GM18498 (cell line): ENCODE measurements at regions not wholly inside any gene's neighbourhood (a gene's known extent, or its start where the extent isn't known, plus 50 kb on each side); places are given as distances from the start of the nearest gene placed in this dataset.

Experiments used
- ATAC-seq: cut with Tn5 transposase; IDR thresholded peaks from one replicate; pipeline ENCODE4 v1.9.1; 2021; ENCODE audit warnings: mild to moderate bottlenecking, moderate library complexity; ENCODE audit not compliant: unreplicated experiment

DNA sequence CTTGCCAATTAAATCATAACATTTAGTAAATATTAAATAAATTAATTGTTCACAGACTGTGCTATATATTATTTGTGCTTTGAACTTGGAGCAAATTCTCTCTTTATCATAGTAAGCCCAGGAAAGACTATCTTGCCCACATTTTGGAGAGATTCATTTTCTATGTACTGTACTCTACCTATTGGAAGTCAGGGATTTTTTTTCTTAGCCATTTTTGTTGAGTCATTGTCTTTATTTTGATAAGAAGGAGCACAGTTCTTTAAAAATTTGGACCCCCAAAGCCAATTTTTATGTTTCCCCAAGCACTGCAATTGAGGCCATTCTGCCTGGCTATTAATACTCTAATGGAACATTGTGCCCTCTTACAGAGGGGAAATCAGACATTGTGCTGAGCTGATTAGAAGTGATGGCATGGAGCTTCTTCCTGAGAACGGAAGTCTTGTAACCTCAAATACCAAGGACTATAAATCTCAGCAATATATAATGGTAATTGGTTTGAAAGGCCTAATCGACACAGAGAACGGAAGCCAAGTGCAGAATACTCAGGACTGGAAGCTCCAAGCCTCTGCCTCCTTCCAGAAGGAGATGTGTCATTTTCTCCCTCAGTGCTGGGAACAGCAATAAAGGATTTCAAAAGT, 188.8 kb upstream of the PAPPA start:
- ATAC-seq: no peak

DNA sequence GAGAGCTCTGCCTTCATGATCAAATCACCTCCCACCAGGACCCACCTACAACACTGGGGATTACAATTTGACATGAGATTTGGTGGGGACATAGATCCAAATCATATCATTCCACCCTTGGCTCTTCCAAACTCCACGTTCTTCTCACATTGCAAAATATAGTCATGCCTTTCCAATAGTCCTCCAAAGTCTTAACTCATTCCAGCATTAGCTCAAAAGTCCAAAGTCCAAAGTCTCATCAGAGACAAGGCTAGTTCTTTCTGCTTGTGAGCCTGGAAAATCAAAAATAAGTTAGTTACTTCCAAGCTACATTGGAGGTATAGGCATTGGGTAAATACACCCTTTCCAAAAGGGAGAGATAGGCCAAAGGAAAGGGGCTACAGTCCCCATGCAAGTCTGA, 186.9 kb upstream of the PAPPA start:
- no peak for ATAC-seq

- ATAC-seq: no peak
Measured at GRCh38 chr9:115969096-115969495, 184.5 kb upstream of the PAPPA start.

DNA sequence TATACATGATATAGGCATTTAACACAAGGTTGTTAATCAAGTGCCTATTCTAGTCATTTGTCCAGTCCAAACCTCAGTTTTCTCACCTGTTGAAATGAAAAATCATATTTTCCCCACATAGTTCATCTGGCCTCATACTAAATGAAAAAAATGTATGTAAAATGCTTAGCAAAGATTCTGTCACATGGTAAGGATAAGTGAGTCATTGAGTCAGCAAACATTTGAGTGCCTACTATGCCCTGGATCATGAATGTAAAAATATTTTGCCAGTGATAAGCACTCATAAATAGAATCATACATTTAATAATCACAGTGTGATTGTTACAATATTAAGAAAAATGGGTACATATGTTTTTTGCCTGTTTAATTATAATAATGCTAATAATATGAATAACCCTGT, 181.2 kb upstream of the PAPPA start:
- ATAC-seq: no peak

- no peak for ATAC-seq
Measured at GRCh38 chr9:115972843-115973595, 180.6 kb upstream of the PAPPA start.

- no peak for ATAC-seq
Measured at GRCh38 chr9:115976781-115977180, 176.8 kb upstream of the PAPPA start.

GRCh38 chr9:115978091-115978490, 175.5 kb upstream of the PAPPA start:
- no peak for ATAC-seq

DNA sequence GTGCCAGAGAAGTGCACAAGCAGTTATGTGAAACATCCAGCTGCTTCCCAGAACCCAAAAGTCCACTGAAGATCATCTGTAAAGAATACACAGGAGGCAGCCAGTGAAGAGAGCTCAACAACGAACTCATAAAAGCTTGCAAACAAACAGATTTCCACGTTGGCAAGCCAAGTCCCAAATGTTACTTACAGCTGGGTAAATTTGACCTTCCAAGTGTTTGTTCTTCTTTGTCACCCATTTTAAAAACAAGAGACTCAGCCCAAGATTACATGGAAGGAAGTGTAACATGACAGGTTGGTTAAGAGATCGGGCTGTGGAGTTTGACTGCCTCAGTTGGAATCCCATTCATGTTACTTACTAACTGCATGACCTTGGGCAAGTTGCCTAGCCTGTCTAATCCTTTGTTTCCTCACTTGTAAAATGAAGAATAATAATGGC, 174.9 kb upstream of the PAPPA start:
- ATAC-seq: no peak

DNA sequence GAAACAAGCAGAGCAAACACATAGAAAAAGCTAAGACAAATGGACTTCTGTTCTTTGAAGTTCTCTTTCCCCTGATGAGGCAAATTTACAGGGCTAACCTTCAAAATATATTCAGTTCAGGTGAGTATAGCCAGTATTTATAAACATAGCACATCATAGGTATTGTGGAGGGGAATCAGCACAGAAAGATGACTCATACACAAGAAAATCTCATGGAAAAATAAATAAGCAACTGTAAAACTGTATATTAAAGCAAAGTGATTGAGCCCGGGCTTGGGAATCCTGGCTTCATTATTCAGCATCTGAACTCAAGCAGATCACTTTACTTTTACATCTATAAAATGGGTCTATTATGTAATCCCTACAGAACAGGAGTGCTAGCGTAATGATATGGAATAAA, 173.5 kb upstream of the PAPPA start:
- no peak for ATAC-seq

GRCh38 chr9:115980502-115980901, 173.1 kb upstream of the PAPPA start:
- no peak for ATAC-seq

- ATAC-seq: no peak
Measured at GRCh38 chr9:115980976-115981375, 172.6 kb upstream of the PAPPA start.

DNA sequence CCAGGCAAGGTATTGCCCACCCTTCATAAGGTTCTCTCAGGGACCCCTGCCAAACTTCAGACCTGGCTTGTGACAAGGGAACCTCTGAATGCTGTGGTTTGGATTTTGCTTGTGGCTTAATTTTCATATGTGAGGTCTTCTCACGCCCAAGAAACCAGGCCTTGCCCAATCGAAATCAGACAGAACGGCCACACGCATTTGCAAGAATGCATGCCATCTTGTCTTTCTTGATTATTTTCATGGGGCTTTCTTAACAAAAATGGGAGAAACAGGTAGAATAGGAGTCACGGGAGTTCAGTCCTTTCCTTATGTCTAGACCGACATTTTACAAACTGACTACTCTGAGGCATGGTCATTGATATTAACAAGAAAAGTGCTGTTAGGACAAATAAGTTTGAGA, 170.2 kb upstream of the PAPPA start:
- ATAC-seq: no peak

- no peak for ATAC-seq
Measured at GRCh38 chr9:115985657-115986056, 167.9 kb upstream of the PAPPA start.

DNA sequence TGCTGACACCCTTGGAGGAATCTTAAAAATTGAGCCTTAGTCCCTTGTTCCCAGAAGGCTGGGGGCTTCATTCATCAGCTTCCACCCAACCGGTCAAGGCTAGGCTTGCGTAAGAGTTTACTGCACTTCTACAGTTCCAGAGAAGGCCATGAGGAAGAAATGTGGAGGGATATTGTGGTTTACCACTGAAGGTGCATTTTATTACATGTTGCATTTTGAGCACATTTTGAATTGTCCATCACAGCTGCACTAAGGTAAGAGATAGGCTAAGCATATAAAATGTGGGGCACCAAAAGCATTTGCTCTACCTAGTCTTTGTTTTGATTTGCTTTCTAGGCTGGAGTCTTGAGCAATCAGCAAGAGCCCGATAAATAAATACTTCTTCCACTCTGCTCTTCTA, 167.1 kb upstream of the PAPPA start:
- ATAC-seq: no peak

DNA sequence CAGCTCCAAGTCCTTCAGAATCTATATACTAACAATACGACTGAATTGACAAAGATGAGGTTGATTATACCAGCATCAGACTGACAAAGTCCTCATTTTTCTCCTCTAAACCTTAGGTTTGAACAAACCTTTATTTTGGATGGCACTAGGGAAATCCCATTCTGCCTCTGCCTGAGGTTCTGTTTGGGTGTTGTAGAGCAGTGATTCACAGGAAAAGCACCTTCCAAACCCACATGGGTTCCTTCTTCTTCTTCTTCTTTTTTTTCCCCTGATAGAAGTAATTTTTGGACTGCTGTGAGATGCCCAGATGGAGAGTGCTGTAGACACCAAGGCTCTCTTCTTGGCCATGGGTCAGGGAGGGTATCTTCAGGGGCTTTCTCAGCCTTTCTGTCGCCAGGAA, 164.9 kb upstream of the PAPPA start:
- ATAC-seq: no peak

- ATAC-seq: no peak
Measured at GRCh38 chr9:115989831-115990230, 163.8 kb upstream of the PAPPA start.

- ATAC-seq: no peak
Measured at GRCh38 chr9:115992834-115993233, 160.8 kb upstream of the PAPPA start.

DNA sequence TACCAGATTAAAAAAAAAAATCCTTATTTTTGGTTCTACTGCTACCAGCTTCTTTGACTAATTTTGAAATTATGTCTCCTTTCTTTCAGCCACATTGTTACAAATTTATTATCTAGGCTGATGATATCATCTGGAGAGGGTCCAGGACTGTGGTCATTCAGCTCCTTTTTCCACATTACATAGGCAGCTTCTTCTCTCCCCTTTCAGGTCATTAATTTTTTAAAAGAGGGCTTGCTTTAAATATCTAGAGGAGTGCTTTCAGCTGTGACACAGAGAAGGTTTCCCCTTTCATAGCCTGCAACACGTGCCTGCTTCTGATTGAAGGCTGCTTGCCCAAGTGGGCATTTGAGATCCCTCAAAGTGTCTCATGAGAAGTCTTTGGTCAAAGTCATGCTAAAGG, 155.7 kb upstream of the PAPPA start:
- no peak for ATAC-seq

GRCh38 chr9:115998666-115999065, 154.9 kb upstream of the PAPPA start:
- no peak for ATAC-seq

- ATAC-seq: no peak
Measured at GRCh38 chr9:115999498-115999897, 154.1 kb upstream of the PAPPA start.

- peak; percentile 63 for ATAC-seq
Measured at GRCh38 chr9:116000748-116001329, 152.8 kb upstream of the PAPPA start.

- ATAC-seq: no peak
Measured at GRCh38 chr9:116002181-116002580, 151.4 kb upstream of the PAPPA start.
